GM12874 (cell line): ENCODE measurements at regions not wholly inside any gene's neighbourhood (a gene's known extent, or its start where the extent isn't known, plus 50 kb on each side); places are given as distances from the start of the nearest gene placed in this dataset.

Experiments used
- CTCF ChIP-seq: IDR thresholded peaks from 2 replicates; pipeline ENCODE4 v1.5.1; 2011; ENCODE audit warnings: low read depth, mild to moderate bottlenecking, control low read depth, low read length, moderate library complexity; ENCODE audit not compliant: insufficient read depth

- no peak for TF ChIP-seq CTCF
Measured at GRCh38 chr5:105794578-105794977, 1876.2 kb downstream of the EFNA5 start.

- no peak for TF ChIP-seq CTCF
Measured at GRCh38 chr5:105789246-105789645, 1881.5 kb downstream of the EFNA5 start.

DNA sequence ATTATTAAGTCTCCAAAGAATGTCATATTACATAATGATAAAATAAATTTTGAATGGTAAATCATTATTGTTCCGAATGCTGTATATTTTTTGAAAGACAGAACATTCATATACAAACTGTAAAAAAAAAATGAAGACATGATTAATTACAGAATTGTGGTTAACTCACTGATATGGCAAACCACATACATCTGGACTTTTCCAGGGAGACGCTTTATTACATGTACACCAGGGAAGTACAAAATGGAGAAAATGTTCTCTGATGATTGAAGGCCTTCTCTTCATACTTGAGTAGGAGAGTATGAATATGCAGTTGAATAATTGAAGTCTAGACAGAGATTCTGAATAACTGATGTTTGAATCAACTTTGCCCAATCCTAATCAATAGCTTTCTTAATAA is 1886.9 kb downstream of the EFNA5 start:
- TF ChIP-seq CTCF = no peak

GRCh38 chr5:105782501-105782900 is 1888.2 kb downstream of the EFNA5 start:
- TF ChIP-seq CTCF = no peak

DNA sequence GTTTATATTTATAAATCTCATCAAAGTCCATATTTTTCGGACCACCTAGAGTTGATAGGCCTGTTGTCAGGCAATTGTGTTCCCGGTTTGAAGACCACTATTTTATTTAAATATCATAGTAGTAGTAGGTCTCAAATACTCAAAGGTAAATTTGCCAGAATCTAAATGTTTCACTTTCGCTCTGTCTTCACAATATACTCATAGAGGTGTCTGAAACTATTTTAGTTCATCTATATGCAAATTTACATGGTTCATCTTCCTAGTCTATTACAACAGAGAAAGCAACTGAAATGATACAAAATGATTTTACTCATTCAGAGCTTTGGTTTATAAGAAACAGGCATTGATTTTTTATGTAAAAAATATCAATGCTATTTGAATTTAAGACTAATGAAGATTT is 1897.5 kb downstream of the EFNA5 start:
- TF ChIP-seq CTCF = no peak

DNA sequence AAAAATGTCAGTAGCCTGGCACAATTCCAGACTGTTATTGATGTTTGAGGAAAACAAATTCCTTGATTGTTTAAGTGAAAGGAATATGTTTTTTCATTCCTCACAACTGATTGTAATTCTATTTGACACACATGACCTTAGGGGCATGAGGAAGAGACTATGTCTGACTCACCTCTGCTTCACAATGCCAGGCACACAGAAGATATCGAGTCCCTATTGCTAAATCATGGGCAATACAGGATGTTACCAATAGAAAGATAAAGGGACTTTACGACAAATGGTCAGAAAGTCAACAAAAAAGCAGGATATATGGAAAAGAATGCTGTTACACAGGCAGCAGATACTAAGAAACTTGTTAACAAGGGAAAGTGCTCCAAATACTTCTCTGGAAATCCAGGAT is 1903.5 kb downstream of the EFNA5 start:
- TF ChIP-seq CTCF = no peak

GRCh38 chr5:105762728-105763127 is 1908.0 kb downstream of the EFNA5 start:
- no peak for TF ChIP-seq CTCF

- no peak for TF ChIP-seq CTCF
Measured at GRCh38 chr5:105754056-105754455, 1916.7 kb downstream of the EFNA5 start.
